CD14-positive monocyte (primary cell): ENCODE measurements at regions not wholly inside any gene's neighbourhood (a gene's known extent, or its start where the extent isn't known, plus 50 kb on each side); places are given as distances from the start of the nearest gene placed in this dataset.
"Not testable (repeated sequence)": the region's sequence is repeated elsewhere in the genome, so short reads cannot be mapped to it uniquely, and the experiment has no call there.

ENCODE experiments used
- DNase-seq, 3 donors: peaks; one replicate each; pipeline ENCODE4 v3.0.0-alpha.2; 2011 to 2022
- H2AFZ ChIP-seq: 2 replicates; pipeline ENCODE4 v1.6.0; 2012; ENCODE audit warnings: mild to moderate bottlenecking, low read depth, low read length, inconsistent platforms; ENCODE audit not compliant: insufficient read depth, poor library complexity, severe bottlenecking
- H3K27ac ChIP-seq, 2 donors: 1 replicate in 1 of 2; 2 replicates in 1 of 2; pipeline ENCODE4 v1.5.1; 2012 to 2013; ENCODE audit warnings: low read length in 2 of 2, control low read depth in 1 of 2, inconsistent platforms in 1 of 2, low read depth in 1 of 2, mild to moderate bottlenecking in 1 of 2
- H3K27me3 ChIP-seq, 2 donors: one replicate each; pipeline versions ENCODE4 v1.6.0 to v1.6.1; 2011 to 2013; ENCODE audit warnings: low read length in 2 of 2; ENCODE audit not compliant: control insufficient read depth in 2 of 2, insufficient read depth in 2 of 2
- H3K36me3 ChIP-seq, 2 donors: replicated peaks in 1 of 2; 1 replicate in 1 of 2; 2 replicates in 1 of 2; pipeline versions ENCODE4 v1.5.1 to v1.6.1; 2012 to 2013; ENCODE audit warnings: low read length in 2 of 2, control low read depth in 1 of 2, inconsistent platforms in 1 of 2, mild to moderate bottlenecking in 1 of 2; ENCODE audit not compliant: insufficient read depth in 2 of 2, control insufficient read depth in 1 of 2
- H3K4me1 ChIP-seq, 2 donors: 1 replicate in 1 of 2; 2 replicates in 1 of 2; pipeline versions ENCODE4 v1.5.1 to v1.6.1; 2012 to 2013; ENCODE audit warnings: low read length in 2 of 2, control low read depth in 1 of 2, inconsistent platforms in 1 of 2, mild to moderate bottlenecking in 1 of 2, moderate library complexity in 1 of 2; ENCODE audit not compliant: insufficient read depth in 2 of 2, control insufficient read depth in 1 of 2
- H3K4me2 ChIP-seq: replicated peaks from 2 replicates; pipeline ENCODE3; 2012; ENCODE audit warnings: low read length, moderate library complexity, mild to moderate bottlenecking; ENCODE audit not compliant: poor library complexity, severe bottlenecking; ENCODE audit errors: extremely low read depth
- H3K4me3 ChIP-seq, 3 experiments: fragments of 200-600 bp in 1 of 3; sonication (generic) in 1 of 3; replicated peaks in 1 of 3; 1 replicate in 2 of 3; 2 replicates in 1 of 3; pipeline ENCODE4 v1.5.1; 2011 to 2013; ENCODE audit warnings: low read length in 3 of 3, mild to moderate bottlenecking in 3 of 3, control low read depth in 2 of 3, low read depth in 2 of 3, inconsistent platforms in 1 of 3, moderate library complexity in 1 of 3
- H3K79me2 ChIP-seq: 2 replicates; pipeline ENCODE4 v1.6.0; 2012; ENCODE audit warnings: mild to moderate bottlenecking, control low read depth, inconsistent platforms, low read length, moderate library complexity; ENCODE audit not compliant: insufficient read depth
- H3K9ac ChIP-seq: 2 replicates; pipeline ENCODE4 v1.6.0; 2017; ENCODE audit warnings: low read length, mild to moderate bottlenecking; ENCODE audit not compliant: insufficient read depth, poor library complexity, severe bottlenecking
- H3K9me3 ChIP-seq, 2 donors: replicated peaks in 1 of 2; 1 replicate in 1 of 2; 2 replicates in 1 of 2; pipeline versions ENCODE4 v1.5.1 to v1.6.1; 2012 to 2013; ENCODE audit warnings: low read length in 2 of 2, control low read depth in 1 of 2; ENCODE audit not compliant: control insufficient read depth in 1 of 2, insufficient read depth in 1 of 2
- H4K20me1 ChIP-seq: 2 replicates; pipeline ENCODE4 v1.6.0; 2012; ENCODE audit warnings: mild to moderate bottlenecking, low read length, control low read depth, moderate library complexity; ENCODE audit not compliant: insufficient read depth
- H3K27ac Mint-ChIP-seq, 7 donors: one replicate each; pipeline ENCODE4 v1.8.0; 2020; ENCODE audit warnings: mild to moderate bottlenecking in 7 of 7, mixed read lengths in 7 of 7, moderate library complexity in 6 of 7, inconsistent platforms in 2 of 7
- H3K27me3 Mint-ChIP-seq, 3 donors: one replicate each; pipeline ENCODE4 v1.8.0; 2021 to 2022; ENCODE audit warnings: low read depth in 3 of 3, mild to moderate bottlenecking in 3 of 3, mixed read lengths in 3 of 3, moderate library complexity in 3 of 3, inconsistent platforms in 1 of 3
- H3K36me3 Mint-ChIP-seq, 2 donors: one replicate each; pipeline ENCODE4 v1.8.0; 2020; ENCODE audit warnings: mixed read lengths in 2 of 2, inconsistent platforms in 1 of 2, mild to moderate bottlenecking in 1 of 2
- H3K4me1 Mint-ChIP-seq: one replicate; pipeline ENCODE4 v1.8.0; 2020; ENCODE audit warnings: mild to moderate bottlenecking, mixed read lengths
- H3K4me3 Mint-ChIP-seq, 2 donors: one replicate each; pipeline ENCODE4 v1.8.0; 2020; ENCODE audit warnings: mild to moderate bottlenecking in 2 of 2, mixed read lengths in 2 of 2, moderate library complexity in 1 of 2
- H3K9me3 Mint-ChIP-seq, 7 donors: one replicate each; pipeline ENCODE4 v1.8.0; 2020 to 2022; ENCODE audit warnings: mixed read lengths in 7 of 7, mild to moderate bottlenecking in 6 of 7, moderate library complexity in 6 of 7, inconsistent platforms in 2 of 7
- WGBS: methylation state at CpG from one replicate; pipeline ENCODE4 v1.1.5; 2013; ENCODE audit warnings: missing lambda C conversion rate; ENCODE audit not compliant: insufficient coverage; 5-methylcytosine and 5-hydroxymethylcytosine counted together
- intact Hi-C, 2 donors: fragments of 100-400 bp; cut with micrococcal nuclease; formaldehyde crosslinking; loops; one replicate each; pipeline versions ENCODE4 v1.15.0 to v1.15.1; 2023
- TF ChIP-seq, protein P1 (sequence below): fragments of 200-600 bp; IDR thresholded peaks from one replicate; pipeline ENCODE4 v1.8.0; 2022; ENCODE audit warnings: antibody characterized with exemption, mild to moderate bottlenecking

DNA sequence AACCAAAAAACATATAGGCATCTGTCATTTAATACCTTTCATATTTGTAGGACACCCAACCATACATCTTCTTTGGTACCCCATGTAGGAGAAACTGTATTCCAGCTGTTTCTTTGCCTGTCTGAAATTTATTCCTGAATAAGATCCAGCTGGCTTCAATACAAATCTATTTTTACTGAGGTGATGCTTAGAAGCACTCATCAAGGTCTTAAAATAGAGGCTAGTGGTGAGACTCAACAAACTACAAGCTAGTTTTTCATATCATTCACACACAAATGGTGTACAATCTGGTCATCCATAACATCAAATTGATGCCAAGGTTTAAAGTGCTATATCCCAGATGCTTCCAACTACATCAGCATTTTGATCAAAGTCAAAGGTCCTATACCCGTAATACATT lies 1071.3 kb upstream of the MIR17HG start:
- Mint-ChIP-seq H3K36me3 (no peaks in the 10 kb centered on the region), H3K4me1 (no peaks in the 10 kb centered on the region), H3K9me3 (peaks cover 2 to 17% (median 5%) of the 10 kb centered on the region in 7 donors), H3K4me3 (no peak overlapping the region), H3K27ac (no peak overlapping the region), H3K27me3 (no peaks in the 10 kb centered on the region)
- TF ChIP-seq, protein P1, sequence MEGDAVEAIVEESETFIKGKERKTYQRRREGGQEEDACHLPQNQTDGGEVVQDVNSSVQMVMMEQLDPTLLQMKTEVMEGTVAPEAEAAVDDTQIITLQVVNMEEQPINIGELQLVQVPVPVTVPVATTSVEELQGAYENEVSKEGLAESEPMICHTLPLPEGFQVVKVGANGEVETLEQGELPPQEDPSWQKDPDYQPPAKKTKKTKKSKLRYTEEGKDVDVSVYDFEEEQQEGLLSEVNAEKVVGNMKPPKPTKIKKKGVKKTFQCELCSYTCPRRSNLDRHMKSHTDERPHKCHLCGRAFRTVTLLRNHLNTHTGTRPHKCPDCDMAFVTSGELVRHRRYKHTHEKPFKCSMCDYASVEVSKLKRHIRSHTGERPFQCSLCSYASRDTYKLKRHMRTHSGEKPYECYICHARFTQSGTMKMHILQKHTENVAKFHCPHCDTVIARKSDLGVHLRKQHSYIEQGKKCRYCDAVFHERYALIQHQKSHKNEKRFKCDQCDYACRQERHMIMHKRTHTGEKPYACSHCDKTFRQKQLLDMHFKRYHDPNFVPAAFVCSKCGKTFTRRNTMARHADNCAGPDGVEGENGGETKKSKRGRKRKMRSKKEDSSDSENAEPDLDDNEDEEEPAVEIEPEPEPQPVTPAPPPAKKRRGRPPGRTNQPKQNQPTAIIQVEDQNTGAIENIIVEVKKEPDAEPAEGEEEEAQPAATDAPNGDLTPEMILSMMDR: no peak
- Histone ChIP-seq H3K9me3 (peaks cover 0 to 4% of the 10 kb centered on the region in 2 donors), H3K27me3 (no peaks in the 10 kb centered on the region), H3K4me2 (no peak overlapping the region), H3K4me1 (no peaks in the 10 kb centered on the region), H3K9ac (no peak overlapping the region), H3K79me2 (no peaks in the 10 kb centered on the region), H2AFZ (no peak overlapping the region), H4K20me1 (no peaks in the 10 kb centered on the region), H3K4me3 (no peak overlapping the region), H3K27ac (no peak overlapping the region), H3K36me3 (no peaks in the 10 kb centered on the region)
- no CpG with 5 or more reads among the region's 1 CpG for WGBS
- DNase-seq: no peak
- intact Hi-C loops: no loop called here

DNA sequence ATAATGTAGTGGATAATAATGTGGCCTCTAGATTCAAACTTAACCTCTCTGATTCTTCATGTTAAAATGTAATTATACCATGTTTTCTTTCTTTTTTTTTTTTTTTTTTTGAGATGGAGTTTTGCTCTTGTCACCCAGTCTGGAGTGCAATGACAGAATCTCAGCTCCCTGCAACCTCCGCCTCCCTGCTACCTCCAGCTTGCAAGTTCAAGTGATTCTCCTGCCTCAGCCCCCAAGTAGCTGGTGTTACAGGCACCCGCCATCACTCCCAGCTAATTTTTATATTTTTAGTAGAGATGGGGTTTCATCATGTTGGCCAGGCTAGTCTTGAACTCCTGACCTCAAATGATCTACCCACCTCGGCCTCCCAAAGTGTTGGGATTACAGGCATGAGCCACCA lies 1069.3 kb upstream of the MIR17HG start:
- DNase-seq, H3K4me2 ChIP-seq, H3K27ac ChIP-seq, H3K27me3 ChIP-seq, H3K79me2 ChIP-seq, H3K4me1 Mint-ChIP-seq, H3K4me1 ChIP-seq, H3K4me3 Mint-ChIP-seq, H4K20me1 ChIP-seq, intact Hi-C loops, H3K9me3 Mint-ChIP-seq, H3K27me3 Mint-ChIP-seq, H2AFZ ChIP-seq, H3K36me3 ChIP-seq, H3K36me3 Mint-ChIP-seq, H3K27ac Mint-ChIP-seq, H3K4me3 ChIP-seq, H3K9ac ChIP-seq, H3K9me3 ChIP-seq: not testable (repeated sequence)
- WGBS: no CpG with 5 or more reads among the region's 3 CpGs
